A673 (cell line): ENCODE measurements at regions not wholly inside any gene's neighbourhood (a gene's known extent, or its start where the extent isn't known, plus 50 kb on each side); places are given as distances from the start of the nearest gene placed in this dataset.

Source experiments
- BruUV-seq: library from RNA; stranded (reverse); fragments of 400-500 nt; replicated peaks from 2 replicates; lab custom pipeline; 2021; lab: Mats Ljungman, UMichigan
- CTCF ChIA-PET: fragments of 300-600 bp; sonication (Branson Sonifier 250); formaldehyde crosslinking; loops from one replicate; lab custom pipeline; 2022; ENCODE audit warnings: antibody characterized with exemption; lab: Charles Lee
- POLR2A ChIA-PET: fragments of 300-600 bp; sonication (Branson Sonifier 250); formaldehyde crosslinking; loops from one replicate; lab custom pipeline; 2022; ENCODE audit warnings: antibody characterized with exemption; ENCODE audit not compliant: low non-redundant PET; lab: Charles Lee
- DNase-seq: peaks from one replicate; pipeline ENCODE4 v3.0.0-alpha.2; 2015; ENCODE audit warnings: low spot score
- H3K27ac ChIP-seq: fragments of 200-600 bp; sonication (generic); 2 replicates; pipeline ENCODE4 v1.5.1; 2016; ENCODE audit warnings: mixed run types, low read depth, mild to moderate bottlenecking, mixed read lengths, antibody characterized with exemption, low read length; ENCODE audit not compliant: poor library complexity, severe bottlenecking
- H3K27me3 ChIP-seq: fragments of 200-600 bp; sonication (generic); replicated peaks from 2 replicates; pipeline ENCODE4 v1.6.1; 2017; ENCODE audit warnings: mixed run types, low read depth, mild to moderate bottlenecking, mixed read lengths, antibody characterized with exemption, low read length; ENCODE audit not compliant: insufficient read depth, poor library complexity
- H3K36me3 ChIP-seq: fragments of 200-600 bp; sonication (generic); 2 replicates; pipeline ENCODE4 v1.6.1; 2016; ENCODE audit warnings: mixed run types, mild to moderate bottlenecking, mixed read lengths, antibody characterized with exemption, low read length; ENCODE audit not compliant: insufficient read depth, poor library complexity, severe bottlenecking
- H3K4me1 ChIP-seq: fragments of 200-600 bp; sonication (generic); 2 replicates; pipeline ENCODE4 v1.6.1; 2017; ENCODE audit warnings: mixed run types, mild to moderate bottlenecking, mixed read lengths, antibody characterized with exemption, low read length; ENCODE audit not compliant: insufficient read depth, poor library complexity, severe bottlenecking
- H3K4me3 ChIP-seq: fragments of 200-600 bp; sonication (generic); 2 replicates; pipeline ENCODE4 v1.5.1; 2016; ENCODE audit warnings: low read depth, mixed run types, mild to moderate bottlenecking, mixed read lengths, low read length; ENCODE audit not compliant: poor library complexity, severe bottlenecking
- H3K9me3 ChIP-seq: fragments of 200-600 bp; sonication (generic); 2 replicates; pipeline ENCODE4 v1.6.1; 2016; ENCODE audit warnings: mixed run types, low read depth, mild to moderate bottlenecking, mixed read lengths, antibody characterized with exemption, low read length; ENCODE audit not compliant: poor library complexity, severe bottlenecking
- EZH2 ChIP-seq: fragments of 200-600 bp; sonication (generic); IDR thresholded peaks from 2 replicates; pipeline ENCODE4 v1.6.1; 2017; ENCODE audit warnings: borderline replicate concordance, low read depth, mild to moderate bottlenecking, mixed read lengths, antibody characterized with exemption, low read length; ENCODE audit not compliant: poor library complexity, severe bottlenecking
- intact Hi-C: fragments of 100-400 bp; cut with micrococcal nuclease; formaldehyde crosslinking; loops from one replicate; pipeline ENCODE4 v1.10.0; 2022; ENCODE audit not compliant: unreplicated experiment
- TF ChIP-seq, protein P1 (sequence below): fragments of 300-800, 200-600 bp; sonication (generic); conservative IDR thresholded peaks from 2 replicates; pipeline ENCODE4 v1.5.1; 2017; ENCODE audit warnings: low read depth, mild to moderate bottlenecking, antibody characterized with exemption, low read length, moderate library complexity, mixed read lengths

GRCh38 chr2:139969323-139969722 is 1189.1 kb upstream of the NXPH2 start:
- intact Hi-C loops: no loop called here
- H3K27ac ChIP-seq: no peak overlapping the region
- ChIA-PET CTCF (no interaction called here), POLR2A (no interaction called here)
- no peaks in the 10 kb centered on the region for H3K27me3 ChIP-seq
- TF ChIP-seq, protein P1, sequence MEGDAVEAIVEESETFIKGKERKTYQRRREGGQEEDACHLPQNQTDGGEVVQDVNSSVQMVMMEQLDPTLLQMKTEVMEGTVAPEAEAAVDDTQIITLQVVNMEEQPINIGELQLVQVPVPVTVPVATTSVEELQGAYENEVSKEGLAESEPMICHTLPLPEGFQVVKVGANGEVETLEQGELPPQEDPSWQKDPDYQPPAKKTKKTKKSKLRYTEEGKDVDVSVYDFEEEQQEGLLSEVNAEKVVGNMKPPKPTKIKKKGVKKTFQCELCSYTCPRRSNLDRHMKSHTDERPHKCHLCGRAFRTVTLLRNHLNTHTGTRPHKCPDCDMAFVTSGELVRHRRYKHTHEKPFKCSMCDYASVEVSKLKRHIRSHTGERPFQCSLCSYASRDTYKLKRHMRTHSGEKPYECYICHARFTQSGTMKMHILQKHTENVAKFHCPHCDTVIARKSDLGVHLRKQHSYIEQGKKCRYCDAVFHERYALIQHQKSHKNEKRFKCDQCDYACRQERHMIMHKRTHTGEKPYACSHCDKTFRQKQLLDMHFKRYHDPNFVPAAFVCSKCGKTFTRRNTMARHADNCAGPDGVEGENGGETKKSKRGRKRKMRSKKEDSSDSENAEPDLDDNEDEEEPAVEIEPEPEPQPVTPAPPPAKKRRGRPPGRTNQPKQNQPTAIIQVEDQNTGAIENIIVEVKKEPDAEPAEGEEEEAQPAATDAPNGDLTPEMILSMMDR: no peak
- no peak for TF ChIP-seq EZH2
- no peaks in the 10 kb centered on the region for H3K4me1 ChIP-seq
- H3K36me3 ChIP-seq: no peaks in the 10 kb centered on the region
- no peak for DNase-seq
- no TSS peak for BruUV-seq
- H3K9me3 ChIP-seq: no peaks in the 10 kb centered on the region
- H3K4me3 ChIP-seq: no peak overlapping the region

GRCh38 chr2:139968588-139968987 is 1188.4 kb upstream of the NXPH2 start:
- ChIA-PET CTCF (no interaction called here), POLR2A (no interaction called here)
- intact Hi-C loops: no loop called here
- Histone ChIP-seq H3K4me1 (no peaks in the 10 kb centered on the region), H3K27me3 (no peaks in the 10 kb centered on the region), H3K27ac (no peak overlapping the region), H3K36me3 (no peaks in the 10 kb centered on the region), H3K9me3 (no peaks in the 10 kb centered on the region), H3K4me3 (no peak overlapping the region)
- no peak for TF ChIP-seq EZH2
- no peak for DNase-seq
- no TSS peak for BruUV-seq

- no peak for DNase-seq
- H3K36me3 ChIP-seq: no peaks in the 10 kb centered on the region
- H3K4me3 ChIP-seq: no peak overlapping the region
- intact Hi-C loops: no loop called here
- no peak for TF ChIP-seq EZH2
- TF ChIP-seq, protein P1: no peak
- ChIA-PET CTCF (no interaction called here), POLR2A (no interaction called here)
- no TSS peak for BruUV-seq
- H3K4me1 ChIP-seq: no peaks in the 10 kb centered on the region
- H3K9me3 ChIP-seq: no peaks in the 10 kb centered on the region
- H3K27me3 ChIP-seq: no peaks in the 10 kb centered on the region
- no peak overlapping the region for H3K27ac ChIP-seq
Observed at GRCh38 chr2:139967665-139968064, 1187.5 kb upstream of the NXPH2 start.

DNA sequence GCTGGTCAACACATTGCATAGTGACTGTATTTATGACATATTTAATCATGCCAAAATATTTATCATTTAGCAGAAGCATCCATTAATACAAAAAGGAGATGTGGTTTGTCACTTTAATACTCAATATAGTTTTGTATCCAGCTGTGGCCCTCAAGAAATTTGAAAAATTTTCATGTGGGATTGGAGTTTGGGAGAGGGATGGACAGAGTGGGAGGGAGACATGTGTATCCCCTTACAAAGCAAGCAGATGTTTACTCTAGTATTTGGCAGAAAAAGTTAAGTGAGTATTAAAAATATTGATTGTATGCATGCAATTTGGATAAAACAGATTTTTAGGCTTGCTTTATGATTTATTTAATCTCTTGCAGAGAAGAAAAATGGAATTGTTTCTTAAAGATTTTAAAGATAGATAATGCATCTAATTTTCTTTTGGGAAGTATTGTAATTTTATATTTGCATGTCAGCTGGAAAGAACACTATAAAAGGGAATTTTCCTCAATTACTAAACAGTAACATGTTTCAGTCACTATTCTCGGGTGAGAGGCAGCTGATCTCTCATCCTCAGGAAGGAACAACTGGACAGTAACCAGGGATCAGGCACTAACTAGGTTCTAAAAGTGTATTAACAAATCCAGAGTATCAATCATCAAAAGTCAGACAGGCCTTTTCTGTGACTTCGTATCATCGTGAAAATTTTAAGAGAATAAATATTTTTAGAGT is 1184.7 kb upstream of the NXPH2 start:
- Histone ChIP-seq H3K4me3 (no peak overlapping the region), H3K4me1 (no peaks in the 10 kb centered on the region), H3K36me3 (no peaks in the 10 kb centered on the region), H3K9me3 (no peaks in the 10 kb centered on the region), H3K27ac (no peak overlapping the region), H3K27me3 (no peaks in the 10 kb centered on the region)
- CTCF ChIA-PET: no interaction called here
- intact Hi-C loops: no loop called here
- POLR2A ChIA-PET: no interaction called here
- no peak for DNase-seq
- TF ChIP-seq EZH2: no peak
- TF ChIP-seq, protein P1: no peak
- no TSS peak for BruUV-seq
